PC-3 (cell line): ENCODE measurements at regions not wholly inside any gene's neighbourhood (a gene's known extent, or its start where the extent isn't known, plus 50 kb on each side); places are given as distances from the start of the nearest gene placed in this dataset.

Experiments
- CTCF ChIP-seq: fragments of 300-600 bp; sonication (generic); conservative IDR thresholded peaks from 2 replicates; pipeline ENCODE4 v1.5.1; 2017; ENCODE audit warnings: antibody characterized with exemption, low read depth, mild to moderate bottlenecking, low read length
- EZH2phosphoT487 ChIP-seq: fragments of 300-600 bp; sonication (generic); IDR thresholded peaks from 2 replicates; pipeline ENCODE4 v1.6.1; 2018; ENCODE audit warnings: mild to moderate bottlenecking, antibody characterized with exemption, low read length, borderline replicate concordance

- TF ChIP-seq CTCF (no peak), EZH2phosphoT487 (no peak)
Measured at GRCh38 chr2:52314231-52314630, 1282.3 kb upstream of the NRXN1 start.
